Natural killer cell (primary cell): ENCODE measurements at regions not wholly inside any gene's neighbourhood (a gene's known extent, or its start where the extent isn't known, plus 50 kb on each side); places are given as distances from the start of the nearest gene placed in this dataset.

Source experiments
- ATAC-seq, 3 donors: fragments of 150-1000 bp in 2 of 3; fragments of 200-7000 bp in 1 of 3; cut with Tn5 transposase; 1 replicate in 1 of 3; 2 replicates in 2 of 3; pipeline ENCODE4 v1.10.0; 2021; ENCODE audit warnings: mild to moderate bottlenecking in 2 of 3, moderate library complexity in 2 of 3
- DNase-seq, 2 donors: peaks; one replicate each; pipeline versions ENCODE4 v3.0.0 to v3.0.0-alpha.2; 2013 to 2021; ENCODE audit warnings: mixed read lengths in 1 of 2
- H3K27ac ChIP-seq: one replicate; pipeline ENCODE4 v1.5.1; 2013; ENCODE audit warnings: mild to moderate bottlenecking, low read length
- H3K27me3 ChIP-seq: one replicate; pipeline ENCODE4 v1.6.1; 2013; ENCODE audit warnings: low read length; ENCODE audit not compliant: control insufficient read depth, insufficient read depth
- H3K36me3 ChIP-seq: one replicate; pipeline ENCODE4 v1.6.1; 2013; ENCODE audit warnings: low read length; ENCODE audit not compliant: control insufficient read depth, insufficient read depth
- H3K4me1 ChIP-seq: one replicate; pipeline ENCODE4 v1.6.1; 2013; ENCODE audit warnings: low read length; ENCODE audit not compliant: control insufficient read depth, insufficient read depth
- H3K4me3 ChIP-seq: one replicate; pipeline ENCODE4 v1.5.1; 2013; ENCODE audit warnings: low read length
- H3K9me3 ChIP-seq: one replicate; pipeline ENCODE4 v1.6.1; 2013; ENCODE audit warnings: low read length; ENCODE audit not compliant: control insufficient read depth, insufficient read depth
- H3K27ac Mint-ChIP-seq, 2 donors: one replicate each; pipeline ENCODE4 v1.8.0; 2022; ENCODE audit warnings: mild to moderate bottlenecking in 2 of 2, mixed read lengths in 2 of 2, moderate library complexity in 1 of 2
- H3K27me3 Mint-ChIP-seq, 2 donors: one replicate each; pipeline ENCODE4 v1.8.0; 2022; ENCODE audit warnings: low read depth in 2 of 2, mixed read lengths in 2 of 2
- H3K36me3 Mint-ChIP-seq: one replicate; pipeline ENCODE4 v1.8.0; 2022; ENCODE audit warnings: mixed read lengths
- H3K4me1 Mint-ChIP-seq, 2 donors: one replicate each; pipeline ENCODE4 v1.8.0; 2022; ENCODE audit warnings: mixed read lengths in 2 of 2
- H3K4me3 Mint-ChIP-seq: one replicate; pipeline ENCODE4 v1.8.0; 2022; ENCODE audit warnings: mild to moderate bottlenecking, moderate library complexity, mixed read lengths
- H3K9me3 Mint-ChIP-seq, 2 donors: one replicate each; pipeline ENCODE4 v1.8.0; 2022; ENCODE audit warnings: mixed read lengths in 2 of 2
- WGBS: methylation state at CpG from one replicate; pipeline ENCODE4 v1.1.7; 2013; ENCODE audit warnings: missing lambda C conversion rate; ENCODE audit not compliant: insufficient coverage; 5-methylcytosine and 5-hydroxymethylcytosine counted together
- intact Hi-C: fragments of 100-400 bp; cut with micrococcal nuclease; formaldehyde crosslinking; loops from one replicate; pipeline ENCODE4 v1.14.2; 2022
- TF ChIP-seq, protein P1 (sequence below): fragments of 200-600 bp; IDR thresholded peaks from one replicate; pipeline ENCODE4 v1.8.0; 2022; ENCODE audit warnings: antibody characterized with exemption

DNA sequence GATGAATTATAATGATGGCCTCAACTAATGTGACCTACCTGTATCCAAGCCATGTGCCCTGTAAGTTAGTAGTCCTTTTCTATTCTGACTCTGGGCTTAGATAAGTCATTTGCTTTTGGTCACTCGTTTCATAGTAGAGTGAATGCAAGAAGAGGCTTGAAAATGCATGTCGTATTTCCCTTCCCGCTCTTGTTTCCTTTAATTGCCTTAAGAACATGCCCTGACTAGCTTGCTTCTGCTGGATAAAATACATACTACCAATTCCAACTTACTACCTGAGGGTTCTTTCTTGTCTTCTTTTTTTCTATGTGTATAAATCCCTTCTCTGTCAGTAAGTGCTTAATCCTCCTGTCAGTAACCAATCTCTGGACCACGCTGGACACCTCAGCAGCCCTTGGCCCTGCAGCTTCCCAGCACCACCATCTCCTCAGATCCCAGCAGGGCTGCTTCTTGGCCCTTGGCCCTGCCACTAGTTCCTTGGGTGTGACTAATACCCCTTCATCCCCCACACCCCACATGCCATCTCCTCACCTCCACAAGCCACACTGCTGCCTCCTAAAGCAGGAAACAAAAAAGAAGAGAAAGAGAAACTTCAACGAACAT lies 771.7 kb downstream of the IGSF11 start:
- Mint-ChIP-seq H3K4me3 (no peak overlapping the region), H3K9me3 (peaks cover 18 to 22% of the 10 kb centered on the region in 2 donors), H3K36me3 (peaks cover 11% of the 10 kb centered on the region), H3K27me3 (no peaks in the 10 kb centered on the region), H3K4me1 (no peaks in the 10 kb centered on the region), H3K27ac (no peak overlapping the region)
- H3K4me1 ChIP-seq = no peaks in the 10 kb centered on the region
- no peak overlapping the region for H3K4me3 ChIP-seq
- H3K9me3 ChIP-seq = peaks cover 9% of the 10 kb centered on the region
- 78% methylated on average over 4 of the region's 5 CpGs for WGBS
- H3K36me3 ChIP-seq = no peaks in the 10 kb centered on the region
- TF ChIP-seq, protein P1, sequence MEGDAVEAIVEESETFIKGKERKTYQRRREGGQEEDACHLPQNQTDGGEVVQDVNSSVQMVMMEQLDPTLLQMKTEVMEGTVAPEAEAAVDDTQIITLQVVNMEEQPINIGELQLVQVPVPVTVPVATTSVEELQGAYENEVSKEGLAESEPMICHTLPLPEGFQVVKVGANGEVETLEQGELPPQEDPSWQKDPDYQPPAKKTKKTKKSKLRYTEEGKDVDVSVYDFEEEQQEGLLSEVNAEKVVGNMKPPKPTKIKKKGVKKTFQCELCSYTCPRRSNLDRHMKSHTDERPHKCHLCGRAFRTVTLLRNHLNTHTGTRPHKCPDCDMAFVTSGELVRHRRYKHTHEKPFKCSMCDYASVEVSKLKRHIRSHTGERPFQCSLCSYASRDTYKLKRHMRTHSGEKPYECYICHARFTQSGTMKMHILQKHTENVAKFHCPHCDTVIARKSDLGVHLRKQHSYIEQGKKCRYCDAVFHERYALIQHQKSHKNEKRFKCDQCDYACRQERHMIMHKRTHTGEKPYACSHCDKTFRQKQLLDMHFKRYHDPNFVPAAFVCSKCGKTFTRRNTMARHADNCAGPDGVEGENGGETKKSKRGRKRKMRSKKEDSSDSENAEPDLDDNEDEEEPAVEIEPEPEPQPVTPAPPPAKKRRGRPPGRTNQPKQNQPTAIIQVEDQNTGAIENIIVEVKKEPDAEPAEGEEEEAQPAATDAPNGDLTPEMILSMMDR = no peak
- no peaks in the 10 kb centered on the region for H3K27me3 ChIP-seq
- no peak overlapping the region for H3K27ac ChIP-seq
- no peak for DNase-seq
- intact Hi-C loops = no loop called here
- no peak for ATAC-seq

DNA sequence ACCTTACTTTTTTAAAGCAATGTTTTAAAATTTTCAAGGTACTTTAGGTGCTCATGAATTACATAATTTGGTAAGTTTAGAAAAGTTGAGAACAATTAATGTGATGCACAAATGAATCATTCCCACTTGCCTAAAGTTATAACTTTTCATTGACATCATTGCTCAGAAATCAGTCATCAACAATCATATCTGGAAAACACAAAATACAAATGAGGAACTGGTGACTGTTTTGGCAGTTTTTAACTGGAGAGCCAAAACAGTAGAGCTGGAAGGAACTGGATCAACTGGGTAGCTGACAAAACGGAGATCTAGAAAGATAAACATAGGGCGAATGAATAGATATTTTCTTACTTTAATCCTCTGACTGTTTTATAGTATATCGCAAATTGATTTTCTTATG lies 767.1 kb downstream of the IGSF11 start:
- Histone ChIP-seq H3K36me3 (no peaks in the 10 kb centered on the region), H3K4me3 (no peak overlapping the region), H3K4me1 (no peaks in the 10 kb centered on the region), H3K27ac (no peak overlapping the region), H3K27me3 (no peaks in the 10 kb centered on the region), H3K9me3 (peaks cover 5% of the 10 kb centered on the region)
- H3K27me3 Mint-ChIP-seq = no peaks in the 10 kb centered on the region
- H3K36me3 Mint-ChIP-seq = peaks cover 20% of the 10 kb centered on the region
- H3K4me3 Mint-ChIP-seq = no peak overlapping the region
- intact Hi-C loops = no loop called here
- ATAC-seq (no peak), DNase-seq (no peak)
- no peak overlapping the region for H3K27ac Mint-ChIP-seq
- no peaks in the 10 kb centered on the region for H3K4me1 Mint-ChIP-seq
- WGBS = 82% methylated on average over 2 of the region's 3 CpGs
- H3K9me3 Mint-ChIP-seq = peaks cover 9 to 11% of the 10 kb centered on the region in 2 donors
- TF ChIP-seq, protein P1 = no peak

DNA sequence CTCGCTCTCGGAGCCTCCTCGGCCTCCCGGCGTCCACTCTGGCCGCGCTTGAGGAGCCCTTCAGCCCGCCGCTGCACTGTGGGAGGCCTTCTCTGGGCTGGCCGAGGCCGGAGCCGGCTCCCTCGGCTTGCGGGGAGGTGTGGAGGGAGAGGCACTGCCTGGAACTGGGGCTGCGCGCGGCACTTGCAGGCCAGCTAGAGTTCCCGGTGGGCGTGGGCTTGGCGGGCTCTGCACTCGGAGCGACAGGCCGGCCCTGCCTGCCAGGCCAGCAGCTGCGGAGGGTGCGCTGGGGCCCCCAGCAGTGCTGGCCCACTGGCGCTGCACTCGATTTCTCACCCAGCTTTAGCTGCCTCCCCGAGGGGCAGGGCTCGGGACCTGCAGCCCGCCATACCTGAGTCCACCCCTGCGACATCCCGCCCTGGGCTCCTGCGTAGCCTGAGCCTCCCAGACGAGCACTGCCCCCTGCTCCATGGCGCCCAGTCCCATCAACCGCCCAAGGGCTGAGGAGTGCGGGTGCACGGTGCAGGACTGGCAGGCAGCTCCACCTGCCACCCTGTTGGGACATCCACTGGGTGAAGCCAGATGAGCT lies 765.0 kb downstream of the IGSF11 start:
- Histone ChIP-seq H3K27ac (no peak overlapping the region), H3K36me3 (no peaks in the 10 kb centered on the region), H3K27me3 (no peaks in the 10 kb centered on the region), H3K9me3 (peaks cover 2% of the 10 kb centered on the region), H3K4me3 (no peak overlapping the region), H3K4me1 (no peaks in the 10 kb centered on the region)
- Mint-ChIP-seq H3K27ac (no peak overlapping the region), H3K4me3 (no peak overlapping the region), H3K27me3 (no peaks in the 10 kb centered on the region), H3K36me3 (peaks cover 20% of the 10 kb centered on the region), H3K9me3 (peaks cover 4 to 16% of the 10 kb centered on the region in 2 donors), H3K4me1 (no peaks in the 10 kb centered on the region)
- intact Hi-C loops = no loop called here
- ATAC-seq = no peak
- no peak for DNase-seq
- TF ChIP-seq, protein P1 = no peak
- 93% methylated on average over 38 of the region's 38 CpGs for WGBS

DNA sequence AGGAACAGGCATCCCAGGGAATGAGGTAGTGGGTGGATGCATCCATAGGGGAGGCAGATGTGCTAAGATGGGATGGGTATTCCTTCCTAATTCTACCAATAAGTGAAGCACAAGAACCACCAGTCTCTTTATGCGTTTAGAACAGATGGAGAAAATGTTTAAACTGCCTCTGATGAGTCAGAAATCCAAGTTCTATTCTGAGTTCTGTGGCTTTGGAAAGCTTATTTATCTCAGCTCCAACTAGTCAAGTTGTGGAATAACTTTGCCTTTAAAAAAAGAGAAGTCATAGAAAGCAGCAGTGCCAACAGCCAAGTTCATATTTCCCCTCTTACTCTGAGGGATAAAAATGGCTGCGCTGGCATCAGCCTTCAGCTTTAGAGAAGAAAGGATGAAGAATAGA lies 761.7 kb downstream of the IGSF11 start:
- H3K36me3 ChIP-seq = no peaks in the 10 kb centered on the region
- H3K36me3 Mint-ChIP-seq = peaks cover 9% of the 10 kb centered on the region

More for the DNA sequence above, 761.7 kb downstream of the IGSF11 start:
- WGBS = 43% methylated on average over 1 of the region's 2 CpGs
- Mint-ChIP-seq H3K4me3 (no peak overlapping the region), H3K27me3 (no peaks in the 10 kb centered on the region), H3K4me1 (no peaks in the 10 kb centered on the region), H3K9me3 (peaks cover 12 to 25% of the 10 kb centered on the region in 2 donors), H3K27ac (no peak overlapping the region)
- peaks cover 2% of the 10 kb centered on the region for H3K9me3 ChIP-seq
- intact Hi-C loops = no loop called here
- TF ChIP-seq, protein P1 = no peak
- no peaks in the 10 kb centered on the region for H3K4me1 ChIP-seq
- H3K27ac ChIP-seq = no peak overlapping the region
- no peak overlapping the region for H3K4me3 ChIP-seq
- H3K27me3 ChIP-seq = no peaks in the 10 kb centered on the region
- DNase-seq (no peak), ATAC-seq (no peak)
